ENCODE measurements at regions not wholly inside any gene's neighbourhood (a gene's known extent, or its start where the extent isn't known, plus 50 kb on each side); places are given as distances from the start of the nearest gene placed in this dataset.
"Not testable (repeated sequence)": the region's sequence is repeated elsewhere in the genome, so short reads cannot be mapped to it uniquely, and the experiment has no call there.

- intact Hi-C loops (cut with DNase I): no loop called here
- H3K27ac ChIP-seq: no peak overlapping the region
- no peak for DNase-seq
- no peaks in the 10 kb centered on the region for H3K4me1 ChIP-seq
- H3K4me3 ChIP-seq (replicated peaks in 1 of 3): no peak overlapping the region
- no peaks in the 10 kb centered on the region for H3K27me3 ChIP-seq
- H3K36me3 ChIP-seq: no peaks in the 10 kb centered on the region
- no peak for TF ChIP-seq POLR2A (IDR thresholded peaks at IDR 0.05)
- TF ChIP-seq, protein P1, sequence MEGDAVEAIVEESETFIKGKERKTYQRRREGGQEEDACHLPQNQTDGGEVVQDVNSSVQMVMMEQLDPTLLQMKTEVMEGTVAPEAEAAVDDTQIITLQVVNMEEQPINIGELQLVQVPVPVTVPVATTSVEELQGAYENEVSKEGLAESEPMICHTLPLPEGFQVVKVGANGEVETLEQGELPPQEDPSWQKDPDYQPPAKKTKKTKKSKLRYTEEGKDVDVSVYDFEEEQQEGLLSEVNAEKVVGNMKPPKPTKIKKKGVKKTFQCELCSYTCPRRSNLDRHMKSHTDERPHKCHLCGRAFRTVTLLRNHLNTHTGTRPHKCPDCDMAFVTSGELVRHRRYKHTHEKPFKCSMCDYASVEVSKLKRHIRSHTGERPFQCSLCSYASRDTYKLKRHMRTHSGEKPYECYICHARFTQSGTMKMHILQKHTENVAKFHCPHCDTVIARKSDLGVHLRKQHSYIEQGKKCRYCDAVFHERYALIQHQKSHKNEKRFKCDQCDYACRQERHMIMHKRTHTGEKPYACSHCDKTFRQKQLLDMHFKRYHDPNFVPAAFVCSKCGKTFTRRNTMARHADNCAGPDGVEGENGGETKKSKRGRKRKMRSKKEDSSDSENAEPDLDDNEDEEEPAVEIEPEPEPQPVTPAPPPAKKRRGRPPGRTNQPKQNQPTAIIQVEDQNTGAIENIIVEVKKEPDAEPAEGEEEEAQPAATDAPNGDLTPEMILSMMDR (IDR thresholded peaks at IDR 0.05): no peak
- H3K9me3 ChIP-seq: no peaks in the 10 kb centered on the region
These were observed 442.1 kb upstream of the NR5A2 start for GRCh38 chr1:199585392-199585791.

GRCh38 chr1:199590708-199591107 is 436.8 kb upstream of the NR5A2 start:
- Histone ChIP-seq H3K4me3 (replicated peaks in 1 of 3) (no peak overlapping the region), H3K27ac (no peak overlapping the region), H3K27me3 (no peaks in the 10 kb centered on the region), H3K36me3 (no peaks in the 10 kb centered on the region), H3K4me1 (no peaks in the 10 kb centered on the region), H3K9me3 (no peaks in the 10 kb centered on the region)
- DNase-seq: no peak
- TF ChIP-seq, protein P1 (IDR thresholded peaks at IDR 0.05): no peak
- intact Hi-C loops (cut with DNase I): no loop called here
- WGBS, 2 donors: 63 to 76% methylated on average over 2 of the region's 2 CpGs

GRCh38 chr1:199591468-199591867 is 436.0 kb upstream of the NR5A2 start:
- no peak overlapping the region for H3K4me3 ChIP-seq (replicated peaks in 1 of 3)
- H3K4me1 ChIP-seq: no peaks in the 10 kb centered on the region
- no peaks in the 10 kb centered on the region for H3K36me3 ChIP-seq
- no peaks in the 10 kb centered on the region for H3K27me3 ChIP-seq
- no peak for DNase-seq
- H3K9me3 ChIP-seq: no peaks in the 10 kb centered on the region
- 94 to 99% methylated on average over 3 of the region's 3 CpGs for WGBS, 2 donors
- intact Hi-C loops (cut with DNase I): no loop called here
- TF ChIP-seq POLR2A (IDR thresholded peaks at IDR 0.05): no peak
- TF ChIP-seq, protein P1 (IDR thresholded peaks at IDR 0.05): no peak
- H3K27ac ChIP-seq: no peak overlapping the region

DNA sequence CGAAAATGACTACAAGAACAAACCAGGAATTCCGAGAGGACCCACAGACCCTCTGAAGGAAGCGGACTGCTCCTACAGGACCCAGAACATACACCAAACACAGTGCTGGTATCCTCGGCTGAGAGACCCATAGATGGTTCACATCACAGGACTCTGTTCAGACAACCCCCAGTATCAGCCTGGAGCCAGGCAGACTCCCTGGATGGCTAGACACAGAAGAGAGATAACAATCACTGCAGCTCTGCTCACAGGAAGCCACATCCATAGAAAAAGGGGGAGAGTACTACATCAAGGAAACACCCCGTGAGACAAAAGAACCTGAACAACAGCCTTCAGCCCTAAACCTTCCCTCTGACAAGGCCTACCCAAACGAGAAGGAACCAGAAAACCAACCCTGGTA is 434.0 kb upstream of the NR5A2 start:
- intact Hi-C loops (cut with DNase I): no loop called here
- Histone ChIP-seq H3K27me3 (no peaks in the 10 kb centered on the region), H3K36me3 (no peaks in the 10 kb centered on the region), H3K27ac (no peak overlapping the region), H3K4me1 (no peaks in the 10 kb centered on the region), H3K9me3 (no peaks in the 10 kb centered on the region), H3K4me3 (replicated peaks in 1 of 3) (no peak overlapping the region)
- WGBS, 2 donors: 80 to 85% methylated on average over 6 of the region's 6 CpGs
- DNase-seq: no peak
- TF ChIP-seq POLR2A (IDR thresholded peaks at IDR 0.05): no peak
- TF ChIP-seq, protein P1 (IDR thresholded peaks at IDR 0.05): no peak

GRCh38 chr1:199596448-199596847 is 431.1 kb upstream of the NR5A2 start:
- intact Hi-C loops (cut with DNase I): not testable (repeated sequence)

DNA sequence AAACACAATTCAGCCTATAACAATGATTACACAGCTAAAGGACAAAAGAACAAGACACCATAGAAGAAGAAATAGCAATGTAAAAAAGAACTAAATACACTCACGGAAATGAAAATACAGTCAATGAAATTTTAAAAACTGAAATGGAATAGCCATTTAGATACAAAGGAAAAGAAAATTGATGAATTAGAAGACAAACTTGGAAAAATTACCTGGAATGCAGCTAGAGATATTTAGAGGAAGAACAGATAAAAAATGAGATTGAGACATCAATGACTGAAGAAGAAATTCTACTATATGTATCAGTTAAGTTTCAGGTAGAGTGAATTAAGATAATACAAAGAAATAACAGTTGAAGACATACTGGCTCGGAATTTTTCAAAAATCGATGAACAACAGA is 430.4 kb upstream of the NR5A2 start:
- TF ChIP-seq, protein P1 (IDR thresholded peaks at IDR 0.05): no peak
- TF ChIP-seq POLR2A (IDR thresholded peaks at IDR 0.05): no peak
- no peak for DNase-seq
- Histone ChIP-seq H3K27me3 (no peaks in the 10 kb centered on the region), H3K4me3 (replicated peaks in 1 of 3) (no peak overlapping the region), H3K4me1 (no peaks in the 10 kb centered on the region), H3K27ac (no peak overlapping the region), H3K9me3 (no peaks in the 10 kb centered on the region), H3K36me3 (no peaks in the 10 kb centered on the region)
- intact Hi-C loops (cut with DNase I): no loop called here
- 75 to 97% methylated on average over 3 of the region's 3 CpGs for WGBS, 2 donors

More at GRCh38 chr1:199596448-199596847, 431.1 kb upstream of the NR5A2 start:
- not testable (repeated sequence) for H3K27ac ChIP-seq; H3K9me3 ChIP-seq; H3K4me3 ChIP-seq (replicated peaks in 1 of 3); DNase-seq; H3K4me1 ChIP-seq; H3K27me3 ChIP-seq; H3K36me3 ChIP-seq
- WGBS, 2 donors: 95 to 99% methylated on average over 2 of the region's 2 CpGs

All from thyroid gland (tissue), 4 donors.